DMS53 (cell line): ENCODE measurements at regions not wholly inside any gene's neighbourhood (a gene's known extent, or its start where the extent isn't known, plus 50 kb on each side); places are given as distances from the start of the nearest gene placed in this dataset.

Source experiments
- DNase-seq: peaks from one replicate; lab custom pipeline; 2025; lab: John Stamatoyannopoulos, UW

- no peak for DNase-seq
These were observed 278.7 kb upstream of the KLHL1 start for GRCh38 chr13:70386919-70387318.

DNA sequence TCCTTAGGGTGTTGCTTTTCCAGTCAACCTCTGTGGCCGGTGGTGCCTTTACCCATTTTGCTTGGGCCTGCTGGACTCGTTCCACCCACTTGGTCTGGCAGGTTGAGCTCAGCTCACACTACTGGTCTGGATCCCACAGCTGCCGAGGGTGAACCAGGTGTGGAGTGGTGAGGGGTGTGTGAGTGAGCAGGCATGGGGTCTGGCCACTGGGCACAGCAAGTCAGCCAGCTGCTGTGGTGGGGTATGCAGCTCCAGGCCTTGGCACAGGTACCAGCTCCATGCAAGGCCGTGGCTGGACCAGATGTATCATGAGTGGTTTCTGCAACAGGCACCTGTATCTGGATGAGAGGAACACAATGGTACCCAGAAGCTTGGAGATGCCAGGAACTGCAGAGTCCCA lies 277.6 kb upstream of the KLHL1 start:
- no peak for DNase-seq

- no peak for DNase-seq
These were observed 275.9 kb upstream of the KLHL1 start for GRCh38 chr13:70384156-70384555.

GRCh38 chr13:70380809-70381208 lies 272.6 kb upstream of the KLHL1 start:
- DNase-seq = no peak

DNA sequence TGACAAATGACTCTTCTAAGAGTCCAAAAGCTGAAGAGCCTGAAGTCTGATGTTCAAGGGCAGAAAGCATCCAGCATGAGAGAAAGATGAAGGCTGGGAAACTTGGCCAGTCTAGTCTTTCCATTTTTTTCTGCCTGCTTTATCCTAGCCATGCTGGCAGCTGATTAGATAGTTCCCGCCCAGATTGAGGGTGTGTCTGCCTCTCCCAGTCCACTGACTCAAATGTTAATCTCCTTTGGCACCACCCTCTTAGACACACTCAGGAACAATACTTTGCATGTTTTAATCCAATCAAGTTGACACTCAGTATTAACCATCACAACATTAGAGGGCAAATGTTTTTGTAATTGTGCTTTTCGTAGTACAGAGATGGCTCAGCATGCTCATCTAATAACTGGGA lies 267.5 kb upstream of the KLHL1 start:
- no peak for DNase-seq

DNA sequence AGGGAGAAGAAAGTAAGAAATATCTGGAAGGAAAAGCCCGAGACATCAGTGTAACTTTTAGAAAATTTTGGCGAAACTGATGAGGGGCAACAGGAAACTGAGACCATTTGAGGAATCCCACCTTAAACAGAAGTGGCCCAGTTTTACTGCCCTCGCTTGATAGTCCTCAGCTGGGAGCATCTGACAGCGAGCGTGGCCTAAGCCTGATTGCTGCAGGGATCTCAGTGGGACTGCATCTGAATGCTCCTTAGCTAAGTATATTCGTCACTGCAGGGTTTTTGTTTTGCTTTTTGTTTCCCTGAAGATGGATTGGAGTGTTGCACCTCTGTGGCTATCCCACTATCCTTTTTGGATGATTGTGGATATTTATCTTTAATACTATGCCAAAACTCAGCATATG lies 262.7 kb upstream of the KLHL1 start:
- no peak for DNase-seq

- no peak for DNase-seq
These were observed 258.5 kb upstream of the KLHL1 start for GRCh38 chr13:70366720-70367119.

DNA sequence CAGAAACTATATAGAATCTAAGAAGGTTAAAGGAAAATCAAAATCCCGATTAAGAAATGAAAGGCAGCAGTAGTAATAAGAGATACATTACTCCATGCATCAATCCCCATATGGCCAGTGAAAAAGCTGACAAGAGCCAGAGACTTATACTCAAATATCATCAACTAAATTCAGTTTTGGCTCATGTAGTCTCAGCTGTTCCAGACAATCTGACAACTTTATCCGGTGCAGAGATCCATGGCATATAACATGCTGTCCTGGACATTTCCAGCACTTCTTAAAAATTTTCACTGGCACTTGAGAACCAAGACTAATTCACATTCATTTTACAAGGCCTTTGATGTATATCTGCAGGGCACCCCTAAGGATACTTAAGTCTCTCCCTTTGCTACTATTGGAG lies 255.7 kb upstream of the KLHL1 start:
- no peak for DNase-seq

- no peak for DNase-seq
These were observed 254.7 kb upstream of the KLHL1 start for GRCh38 chr13:70362820-70363570.

DNA sequence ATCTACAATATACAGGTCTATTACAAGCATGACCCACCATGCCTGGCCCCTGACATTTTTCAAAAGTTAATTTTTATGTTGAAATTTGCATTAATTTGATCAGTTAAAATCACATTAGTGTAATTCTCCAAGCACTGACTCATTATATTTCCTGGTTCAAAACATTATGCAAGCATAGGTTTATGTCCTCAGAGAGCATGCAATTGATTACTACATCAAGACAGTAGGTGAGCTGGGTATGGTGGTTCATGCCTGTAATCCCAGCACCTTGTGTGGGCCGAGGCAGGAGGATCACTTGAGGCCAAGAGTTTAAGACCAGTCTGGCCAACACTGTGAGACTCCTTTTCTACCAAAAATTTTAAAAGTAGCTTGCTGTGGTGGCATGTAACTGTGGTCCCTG lies 248.8 kb upstream of the KLHL1 start:
- no peak for DNase-seq

GRCh38 chr13:70353096-70353495 lies 244.8 kb upstream of the KLHL1 start:
- peak; percentile 0 for DNase-seq

- DNase-seq = peak; percentile 1
These were observed 239.8 kb upstream of the KLHL1 start for GRCh38 chr13:70347947-70348620.

DNA sequence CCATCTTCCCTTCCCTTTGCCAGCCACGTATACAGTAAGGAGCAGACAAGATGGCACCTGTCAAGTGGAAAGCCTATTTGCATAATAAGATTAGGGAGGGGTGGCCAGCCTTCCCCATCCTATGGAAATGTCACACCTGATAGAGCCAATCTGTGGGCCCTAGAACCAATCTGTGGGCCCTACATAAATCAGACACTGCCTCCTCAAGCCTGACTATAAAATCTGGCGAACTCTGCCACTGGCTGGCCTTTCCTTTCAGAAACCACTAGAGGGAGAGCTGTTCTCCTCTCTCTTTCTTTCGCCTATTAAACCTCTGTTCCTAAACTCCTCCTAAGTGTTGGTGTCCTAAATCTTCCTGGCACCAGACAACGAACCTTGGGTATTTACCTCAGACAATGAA lies 231.5 kb upstream of the KLHL1 start:
- peak; percentile 57 for DNase-seq

GRCh38 chr13:70338609-70339008 lies 230.4 kb upstream of the KLHL1 start:
- no peak for DNase-seq

DNA sequence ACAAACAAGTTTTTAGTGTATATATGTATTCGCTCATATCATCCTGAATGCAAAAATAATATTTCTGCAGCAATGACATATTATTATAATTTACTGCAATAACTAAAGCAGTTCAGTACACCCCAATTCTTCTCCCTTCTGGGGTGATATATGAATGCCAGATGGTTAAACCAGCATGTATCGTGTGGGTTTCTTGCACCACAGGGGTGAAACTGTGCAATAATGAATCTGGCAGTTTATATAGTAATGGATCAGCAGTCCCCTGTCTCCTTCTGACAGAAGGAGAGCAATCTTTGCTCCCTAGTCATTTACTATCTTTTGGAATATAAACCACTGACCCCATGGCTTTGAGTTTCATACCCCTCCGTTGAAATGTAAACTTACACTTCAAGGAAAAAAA lies 228.6 kb upstream of the KLHL1 start:
- DNase-seq = no peak

- DNase-seq = no peak
These were observed 225.5 kb upstream of the KLHL1 start for GRCh38 chr13:70333752-70334151.

- DNase-seq = no peak
These were observed 222.6 kb upstream of the KLHL1 start for GRCh38 chr13:70330697-70331361.

GRCh38 chr13:70324519-70324918 lies 216.3 kb upstream of the KLHL1 start:
- DNase-seq = no peak

GRCh38 chr13:70311191-70311590 lies 202.9 kb upstream of the KLHL1 start:
- no peak for DNase-seq

- peak; percentile 68 for DNase-seq
These were observed 202.3 kb upstream of the KLHL1 start for GRCh38 chr13:70310396-70311119.

GRCh38 chr13:70297189-70297616 lies 189.0 kb upstream of the KLHL1 start:
- DNase-seq = no peak

- DNase-seq = no peak
These were observed 176.1 kb upstream of the KLHL1 start for GRCh38 chr13:70284371-70284770.

GRCh38 chr13:70275841-70276240 lies 167.6 kb upstream of the KLHL1 start:
- no peak for DNase-seq
